ENCODE measurements at regions not wholly inside any gene's neighbourhood (a gene's known extent, or its start where the extent isn't known, plus 50 kb on each side); places are given as distances from the start of the nearest gene placed in this dataset.

GRCh38 chr1:166272851-166273250, 106.0 kb upstream of the FAM78B start (continued):
- no peak for TF ChIP-seq ZBTB11 (tag by site-specific recombination; conservative IDR thresholded peaks at IDR 0.05; ENCODE audit: low read depth)
- no peak for TF ChIP-seq ZFP37 (tag by site-specific recombination; IDR thresholded peaks at IDR 0.05)
- no peak for TF ChIP-seq SCRT1 (tag by site-specific recombination; IDR thresholded peaks at IDR 0.05; ENCODE audit: borderline replicate concordance)
- no peak for TF ChIP-seq ZNF398 (tag by site-specific recombination; IDR thresholded peaks at IDR 0.05)
- TF ChIP-seq ZNF785 (tag by site-specific recombination; IDR thresholded peaks at IDR 0.05): no peak
- TF ChIP-seq ZNF610 (tag by site-specific recombination; IDR thresholded peaks at IDR 0.05; ENCODE audit: borderline replicate concordance): no peak
- no peak for TF ChIP-seq ZNF514 (tag by site-specific recombination; IDR thresholded peaks at IDR 0.05)

GRCh38 chr1:166273618-166274017, 106.8 kb upstream of the FAM78B start:
- POLR2A ChIA-PET: no interaction called here
- no peak overlapping the region for H3K4me3 ChIP-seq (ENCODE audit: low read depth, low read length)
- CTCF ChIA-PET: no interaction called here
- H3K4me1 ChIP-seq (ENCODE audit: control insufficient read depth, insufficient read depth, low read length): no peaks in the 10 kb centered on the region
- no peaks in the 10 kb centered on the region for H3K9me3 ChIP-seq (ENCODE audit: control insufficient read depth, insufficient read depth, low read depth, low read length)
- TF ChIP-seq ZBTB17 (tag by site-specific recombination; IDR thresholded peaks at IDR 0.05) (no peak), ZNF549 (tag by site-specific recombination; IDR thresholded peaks at IDR 0.05) (no peak), ZNF274 (IDR thresholded peaks at IDR 0.05; ENCODE audit: low read length) (no peak), ZNF274 (tag by site-specific recombination; IDR thresholded peaks at IDR 0.05; ENCODE audit: borderline replicate concordance) (no peak), ZNF529 (tag by site-specific recombination; IDR thresholded peaks at IDR 0.05; ENCODE audit: insufficient replicate concordance) (no peak), ZNF155 (tag by site-specific recombination; IDR thresholded peaks at IDR 0.05) (no peak), ZNF133 (tag by site-specific recombination; IDR thresholded peaks at IDR 0.05) (no peak), ZSCAN16 (tag by site-specific recombination; IDR thresholded peaks at IDR 0.05) (no peak), ZNF24 (tag by site-specific recombination; IDR thresholded peaks at IDR 0.05) (no peak)
- H3K27ac ChIP-seq (ENCODE audit: extremely low read depth, low read depth, low read length): no peak overlapping the region
- no peaks in the 10 kb centered on the region for H3K36me3 ChIP-seq (ENCODE audit: control insufficient read depth in 2 of 2, insufficient read depth in 1 of 2, low read length in 2 of 2)

GRCh38 chr1:166282391-166283137, 115.8 kb upstream of the FAM78B start:
- Histone ChIP-seq H3K4me1 (ENCODE audit: control insufficient read depth, insufficient read depth, low read length) (no peaks in the 10 kb centered on the region), H3K9me3 (ENCODE audit: control insufficient read depth, insufficient read depth, low read depth, low read length) (no peaks in the 10 kb centered on the region), H3K36me3 (ENCODE audit: control insufficient read depth in 2 of 2, insufficient read depth in 1 of 2, low read length in 2 of 2) (no peaks in the 10 kb centered on the region), H3K27ac (ENCODE audit: extremely low read depth, low read depth, low read length) (no peak overlapping the region), H3K4me3 (ENCODE audit: low read depth, low read length) (no peak overlapping the region)
- ChIA-PET CTCF (no interaction called here), POLR2A (no interaction called here)
- TF ChIP-seq ZNF837 (tag by site-specific recombination; IDR thresholded peaks at IDR 0.05) (no peak), ZNF692 (tag by site-specific recombination; IDR thresholded peaks at IDR 0.05) (no peak), ZNF48 (tag by site-specific recombination; IDR thresholded peaks at IDR 0.05) (no peak), ZNF148 (tag by site-specific recombination; IDR thresholded peaks at IDR 0.05; ENCODE audit: borderline replicate concordance) (no peak), PRDM1 (tag by site-specific recombination; IDR thresholded peaks at IDR 0.05) (no peak), ZNF510 (tag by site-specific recombination; IDR thresholded peaks at IDR 0.05; ENCODE audit: insufficient replicate concordance) (no peak), ZNF626 (tag by site-specific recombination; IDR thresholded peaks at IDR 0.05) (no peak), ZNF544 (tag by site-specific recombination; IDR thresholded peaks at IDR 0.05) (no peak), HOXD13 (CRISPR knock-in tag; IDR thresholded peaks at IDR 0.05; ENCODE audit: borderline replicate concordance) (no peak), SP7 (tag by site-specific recombination; IDR thresholded peaks at IDR 0.05) (no peak)
